B cell (primary cell): ENCODE measurements at regions not wholly inside any gene's neighbourhood (a gene's known extent, or its start where the extent isn't known, plus 50 kb on each side); places are given as distances from the start of the nearest gene placed in this dataset.

ENCODE experiments used
- EZH2 ChIP-seq: IDR thresholded peaks from 2 replicates; pipeline ENCODE4 v1.6.1; 2012; ENCODE audit warnings: borderline replicate concordance, low read depth, mild to moderate bottlenecking, moderate library complexity, low read length; ENCODE audit not compliant: insufficient read depth, poor library complexity, severe bottlenecking
- TF ChIP-seq, protein P1 (sequence below): fragments of 200-600 bp; IDR thresholded peaks from one replicate; pipeline ENCODE4 v1.8.0; 2022; ENCODE audit warnings: antibody characterized with exemption, mild to moderate bottlenecking

- TF ChIP-seq, protein P1, sequence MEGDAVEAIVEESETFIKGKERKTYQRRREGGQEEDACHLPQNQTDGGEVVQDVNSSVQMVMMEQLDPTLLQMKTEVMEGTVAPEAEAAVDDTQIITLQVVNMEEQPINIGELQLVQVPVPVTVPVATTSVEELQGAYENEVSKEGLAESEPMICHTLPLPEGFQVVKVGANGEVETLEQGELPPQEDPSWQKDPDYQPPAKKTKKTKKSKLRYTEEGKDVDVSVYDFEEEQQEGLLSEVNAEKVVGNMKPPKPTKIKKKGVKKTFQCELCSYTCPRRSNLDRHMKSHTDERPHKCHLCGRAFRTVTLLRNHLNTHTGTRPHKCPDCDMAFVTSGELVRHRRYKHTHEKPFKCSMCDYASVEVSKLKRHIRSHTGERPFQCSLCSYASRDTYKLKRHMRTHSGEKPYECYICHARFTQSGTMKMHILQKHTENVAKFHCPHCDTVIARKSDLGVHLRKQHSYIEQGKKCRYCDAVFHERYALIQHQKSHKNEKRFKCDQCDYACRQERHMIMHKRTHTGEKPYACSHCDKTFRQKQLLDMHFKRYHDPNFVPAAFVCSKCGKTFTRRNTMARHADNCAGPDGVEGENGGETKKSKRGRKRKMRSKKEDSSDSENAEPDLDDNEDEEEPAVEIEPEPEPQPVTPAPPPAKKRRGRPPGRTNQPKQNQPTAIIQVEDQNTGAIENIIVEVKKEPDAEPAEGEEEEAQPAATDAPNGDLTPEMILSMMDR: no peak
- no peak for TF ChIP-seq EZH2
These were observed 94.2 kb upstream of the MAP4K3 start for GRCh38 chr2:39531220-39531777.
